Endothelial cell of umbilical vein (primary cell): ENCODE measurements at regions not wholly inside any gene's neighbourhood (a gene's known extent, or its start where the extent isn't known, plus 50 kb on each side); places are given as distances from the start of the nearest gene placed in this dataset.

Source experiments
- BruUV-seq: library from RNA; stranded (reverse); fragments of 400-500 nt; replicated peaks from 2 replicates; lab custom pipeline; 2021; lab: Mats Ljungman, UMichigan
- CTCF ChIA-PET: fragments of 300-600, 350-600 bp; sonication (Branson Sonifier 250); formaldehyde crosslinking; loops from one replicate; lab custom pipeline; 2021; ENCODE audit warnings: antibody characterized with exemption, inconsistent platforms; lab: Charles Lee
- POLR2A ChIA-PET: fragments of 300-600, 350-600 bp; sonication (Branson Sonifier 250); formaldehyde crosslinking; loops from one replicate; lab custom pipeline; 2021; ENCODE audit warnings: antibody characterized with exemption, inconsistent platforms; lab: Charles Lee
- DNase-seq: peaks from one replicate; pipeline ENCODE4 v3.0.0-alpha.2; 2011; ENCODE audit warnings: low read depth, low spot score
- FAIRE-seq: peaks from 2 replicates; lab custom pipeline; 2011; peaks lifted over from hg19 to GRCh38; lab: Jason Lieb, UNC
- H2AFZ ChIP-seq: 2 replicates; pipeline ENCODE4 v1.6.0; 2012; ENCODE audit warnings: low read depth, low read length, control low read depth, inconsistent platforms
- H3K27ac ChIP-seq: 2 replicates; pipeline ENCODE4 v1.5.1; 2011; ENCODE audit warnings: low read depth, mild to moderate bottlenecking, control low read depth, low read length, moderate library complexity; ENCODE audit not compliant: insufficient read depth
- H3K27me3 ChIP-seq, 2 experiments: 2 replicates each; pipeline versions ENCODE4 v1.6.0 to v1.6.1; 2011; ENCODE audit warnings: low read length in 2 of 2, mixed read lengths in 1 of 2; ENCODE audit not compliant: control insufficient read depth in 2 of 2, insufficient read depth in 2 of 2
- H3K36me3 ChIP-seq, 2 experiments: 2 replicates in 1 of 2; 3 replicates in 1 of 2; pipeline ENCODE4 v1.5.1; 2011; ENCODE audit warnings: low read length in 2 of 2, mild to moderate bottlenecking in 1 of 2, moderate library complexity in 1 of 2; ENCODE audit not compliant: control insufficient read depth in 2 of 2, insufficient read depth in 2 of 2; ENCODE audit errors: extremely low read depth in 1 of 2
- H3K4me1 ChIP-seq: 3 replicates; pipeline ENCODE4 v1.5.1; 2011; ENCODE audit warnings: mild to moderate bottlenecking, low read length; ENCODE audit not compliant: control insufficient read depth, insufficient read depth; ENCODE audit errors: extremely low read depth
- H3K4me2 ChIP-seq: 2 replicates; pipeline ENCODE4 v1.6.1; 2011; ENCODE audit warnings: low read length, control low read depth, mixed read lengths; ENCODE audit not compliant: insufficient read depth
- H3K4me3 ChIP-seq, 3 experiments: fragments of 200-600 bp in 1 of 3; sonication (generic), shearing (Covaris generic) in 1 of 3; replicated peaks in 1 of 3; 2 replicates each; pipeline ENCODE4 v1.5.1; 2011 to 2016; ENCODE audit warnings: control low read depth in 3 of 3, low read length in 3 of 3, mild to moderate bottlenecking in 2 of 3, inconsistent platforms in 1 of 3, low read depth in 1 of 3, moderate library complexity in 1 of 3; ENCODE audit not compliant: insufficient read depth in 1 of 3
- H3K79me2 ChIP-seq: 2 replicates; pipeline ENCODE4 v1.6.0; 2012; ENCODE audit warnings: low read length, inconsistent platforms; ENCODE audit not compliant: control insufficient read depth, insufficient read depth
- H3K9ac ChIP-seq: replicated peaks from 2 replicates; pipeline ENCODE3; 2011; ENCODE audit warnings: low read length, control low read depth; ENCODE audit not compliant: insufficient read depth; ENCODE audit errors: extremely low read depth
- H3K9me1 ChIP-seq: replicated peaks from 3 replicates; pipeline ENCODE4 v1.6.0; 2011; ENCODE audit warnings: mild to moderate bottlenecking, low read length; ENCODE audit not compliant: control insufficient read depth, insufficient read depth; ENCODE audit errors: extremely low read depth
- H3K9me3 ChIP-seq: replicated peaks from 2 replicates; pipeline ENCODE4 v1.5.1; 2012; ENCODE audit warnings: low read length, inconsistent platforms; ENCODE audit not compliant: control insufficient read depth, insufficient read depth
- H4K20me1 ChIP-seq: replicated peaks from 2 replicates; pipeline ENCODE3; 2011; ENCODE audit warnings: mild to moderate bottlenecking, low read length; ENCODE audit not compliant: control insufficient read depth, insufficient read depth; ENCODE audit errors: extremely low read depth
- CTCF ChIP-seq, 2 donors: IDR thresholded peaks; 1 replicate in 1 of 2; 2 replicates in 1 of 2; pipeline ENCODE4 v1.5.1; 2011; ENCODE audit warnings: low read length in 2 of 2, mild to moderate bottlenecking in 2 of 2, moderate library complexity in 2 of 2, control low read depth in 1 of 2, inconsistent platforms in 1 of 2, low read depth in 1 of 2; ENCODE audit not compliant: insufficient read depth in 1 of 2; ENCODE audit errors: extremely low read depth in 1 of 2
- EZH2 ChIP-seq: IDR thresholded peaks from 2 replicates; pipeline ENCODE4 v1.6.1; 2012; ENCODE audit warnings: borderline replicate concordance, low read depth, mild to moderate bottlenecking, moderate library complexity, low read length, inconsistent platforms; ENCODE audit not compliant: severe bottlenecking
- FOS ChIP-seq: IDR thresholded peaks from 2 replicates; pipeline ENCODE4 v1.6.1; 2011; ENCODE audit warnings: mild to moderate bottlenecking, low read length, moderate library complexity, borderline replicate concordance; ENCODE audit not compliant: insufficient read depth
- GATA2 ChIP-seq: IDR thresholded peaks from 2 replicates; pipeline ENCODE4 v1.7.0; 2011; ENCODE audit warnings: low read depth, mild to moderate bottlenecking, moderate library complexity, mixed read lengths, low read length; ENCODE audit not compliant: insufficient read length, insufficient read depth
- JUN ChIP-seq: IDR thresholded peaks from 2 replicates; pipeline ENCODE4 v1.6.1; 2011; ENCODE audit warnings: borderline replicate concordance, low read depth; ENCODE audit not compliant: insufficient read length, insufficient read depth
- MAX ChIP-seq: IDR thresholded peaks from 2 replicates; pipeline ENCODE4 v1.6.1; 2011; ENCODE audit not compliant: insufficient read depth, insufficient read length
- MYC ChIP-seq: IDR thresholded peaks from one replicate; pipeline ENCODE4 v1.6.1; 2011; ENCODE audit warnings: mild to moderate bottlenecking, low read depth, low read length
- POLR2A ChIP-seq: IDR thresholded peaks from 2 replicates; pipeline ENCODE4 v1.6.1; 2012; ENCODE audit warnings: low read depth, mild to moderate bottlenecking, control low read depth, low read length
- POLR2AphosphoS5 ChIP-seq: IDR thresholded peaks from 2 replicates; pipeline ENCODE4 v1.6.1; 2012; ENCODE audit warnings: low read depth, mild to moderate bottlenecking, control low read depth, low read length, moderate library complexity; ENCODE audit not compliant: insufficient read depth
- dilution Hi-C: fragments of 300-500 bp; cut with MboI; formaldehyde crosslinking; loops from one replicate; pipeline ENCODE4 v1.15.0; 2019; ENCODE audit warnings: low sequenced_read_pairs; ENCODE audit not compliant: extremely low pct_ligation_motif_present
- intact Hi-C: fragments of 100-400 bp; cut with micrococcal nuclease; formaldehyde crosslinking; loops from one replicate; pipeline ENCODE4 v1.10.0; 2022

- Histone ChIP-seq H3K9me1 (no peaks in the 10 kb centered on the region), H3K27me3 (no peaks in the 10 kb centered on the region), H3K9me3 (no peaks in the 10 kb centered on the region), H3K36me3 (no peaks in the 10 kb centered on the region), H3K4me3 (no peak overlapping the region), H3K9ac (no peak overlapping the region), H3K79me2 (no peaks in the 10 kb centered on the region), H4K20me1 (no peaks in the 10 kb centered on the region), H2AFZ (no peak overlapping the region), H3K4me2 (no peak overlapping the region), H3K27ac (no peak overlapping the region), H3K4me1 (no peaks in the 10 kb centered on the region)
- no peak for DNase-seq
- intact Hi-C loops: no loop called here
- ChIA-PET CTCF (no interaction called here), POLR2A (no interaction called here)
- no peak for FAIRE-seq
- TF ChIP-seq CTCF (IDR thresholded peaks at IDR 0.05; ENCODE audit: extremely low read depth in 1 of 2, insufficient read depth in 1 of 2, low read depth in 1 of 2, low read length in 2 of 2) (no peak), POLR2AphosphoS5 (no peak), JUN (no peak), POLR2A (no peak), MYC (no peak), GATA2 (no peak), FOS (no peak), EZH2 (no peak), MAX (no peak)
- dilution Hi-C loops: no loop called here
- no TSS peak for BruUV-seq
Observed at GRCh38 chr15:70358871-70359647, 261.3 kb upstream of the TLE3 start.
